GM18505 (cell line): ENCODE measurements at regions not wholly inside any gene's neighbourhood (a gene's known extent, or its start where the extent isn't known, plus 50 kb on each side); places are given as distances from the start of the nearest gene placed in this dataset.

Experiments used
- ATAC-seq: cut with Tn5 transposase; IDR thresholded peaks from one replicate; pipeline ENCODE4 v1.9.1; 2021; ENCODE audit not compliant: unreplicated experiment
- POLR2A ChIP-seq: IDR thresholded peaks from 4 replicates; pipeline ENCODE4 v1.6.1; 2011; ENCODE audit warnings: borderline replicate concordance; ENCODE audit not compliant: insufficient read depth, insufficient read length; ENCODE audit errors: extremely low read depth

- no peak for TF ChIP-seq POLR2A
- ATAC-seq, result no peak
These were observed 716.7 kb downstream of the DCDC2C start for GRCh38 chr2:4420032-4420431.

GRCh38 chr2:4424153-4424552 lies 720.8 kb downstream of the DCDC2C start:
- no peak for ATAC-seq

DNA sequence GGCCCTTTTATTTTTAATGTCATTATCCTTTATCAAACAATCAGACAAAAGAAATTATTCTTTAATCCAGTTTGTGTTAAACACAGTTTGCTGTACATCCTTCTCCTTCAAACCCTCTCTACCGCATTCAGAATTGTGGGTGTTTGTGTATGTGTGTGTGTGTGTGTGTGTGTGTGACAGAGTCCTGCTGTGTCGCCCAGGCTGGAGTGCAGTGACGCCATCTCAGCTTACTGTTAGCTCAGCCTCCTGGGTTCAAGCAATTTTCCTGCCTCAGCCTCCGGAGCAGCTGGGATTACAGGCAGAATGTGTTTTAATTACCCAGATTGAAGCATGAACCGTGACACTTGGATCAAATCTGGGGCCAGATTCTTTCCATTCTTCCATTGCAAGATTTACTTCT lies 723.7 kb downstream of the DCDC2C start:
- TF ChIP-seq POLR2A, result no peak
- no peak for ATAC-seq

More at GRCh38 chr2:4424153-4424552, 720.8 kb downstream of the DCDC2C start:
- TF ChIP-seq POLR2A, result no peak

- no peak for TF ChIP-seq POLR2A
- ATAC-seq, result no peak
These were observed 742.4 kb downstream of the DCDC2C start for GRCh38 chr2:4445821-4446220.

- ATAC-seq, result no peak
- TF ChIP-seq POLR2A, result no peak
These were observed 751.5 kb downstream of the DCDC2C start for GRCh38 chr2:4454907-4455306.

DNA sequence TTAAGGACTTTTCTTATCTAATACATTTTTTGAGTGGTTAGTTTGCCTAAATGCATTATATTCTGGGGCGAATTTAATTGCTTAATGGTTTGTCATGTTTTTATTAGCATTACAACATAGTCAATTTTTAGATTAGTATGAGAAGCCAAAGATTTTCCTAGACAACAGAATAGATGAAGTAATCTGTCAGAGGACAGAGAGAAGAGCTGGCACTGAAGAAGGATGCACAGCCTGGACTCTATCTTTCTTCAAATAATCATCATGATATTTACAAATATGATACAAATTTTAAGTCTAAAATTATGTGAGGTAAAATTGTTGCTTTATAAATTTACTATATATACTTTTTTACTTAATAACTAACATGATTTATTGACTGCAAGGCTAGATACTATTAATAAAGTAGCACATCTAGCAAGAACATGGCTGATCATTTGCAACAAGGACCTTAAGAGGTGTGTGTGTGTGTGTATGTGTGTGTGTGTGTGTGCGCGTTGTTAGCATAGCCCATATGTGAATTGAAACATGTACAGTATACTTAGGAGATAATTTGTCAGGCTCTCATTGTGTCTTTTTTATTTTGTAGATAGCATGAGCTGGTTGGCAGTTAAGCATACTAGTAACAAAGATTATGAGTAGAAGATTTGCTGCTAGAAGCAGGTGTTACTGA lies 752.2 kb downstream of the DCDC2C start:
- TF ChIP-seq POLR2A, result no peak
- no peak for ATAC-seq

- TF ChIP-seq POLR2A, result no peak
- no peak for ATAC-seq
These were observed 761.4 kb downstream of the DCDC2C start for GRCh38 chr2:4464634-4465266.

DNA sequence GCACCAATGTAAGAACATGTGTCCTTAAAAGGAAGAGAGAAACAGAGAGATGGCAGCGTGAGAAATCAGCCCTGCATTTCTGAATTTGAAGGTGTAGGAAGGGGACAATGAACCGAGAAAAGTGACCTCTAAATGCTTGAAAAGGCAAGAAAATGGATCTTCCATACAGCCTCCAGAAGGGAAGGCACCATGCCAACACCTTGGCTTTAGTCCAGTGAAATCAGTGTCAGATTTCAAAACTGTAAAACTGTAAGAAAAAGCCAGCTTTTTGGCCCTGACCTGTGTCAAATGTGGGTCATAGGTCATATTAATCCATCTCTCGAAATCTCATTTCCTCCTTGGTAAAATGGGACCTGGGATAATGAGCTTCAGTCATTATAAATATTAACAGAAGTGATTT lies 762.3 kb downstream of the DCDC2C start:
- TF ChIP-seq POLR2A, result no peak
- ATAC-seq, result no peak

GRCh38 chr2:4475618-4476017 lies 772.2 kb downstream of the DCDC2C start:
- no peak for TF ChIP-seq POLR2A
- ATAC-seq, result no peak

- no peak for TF ChIP-seq POLR2A
- no peak for ATAC-seq
These were observed 779.7 kb downstream of the DCDC2C start for GRCh38 chr2:4483050-4483449.

DNA sequence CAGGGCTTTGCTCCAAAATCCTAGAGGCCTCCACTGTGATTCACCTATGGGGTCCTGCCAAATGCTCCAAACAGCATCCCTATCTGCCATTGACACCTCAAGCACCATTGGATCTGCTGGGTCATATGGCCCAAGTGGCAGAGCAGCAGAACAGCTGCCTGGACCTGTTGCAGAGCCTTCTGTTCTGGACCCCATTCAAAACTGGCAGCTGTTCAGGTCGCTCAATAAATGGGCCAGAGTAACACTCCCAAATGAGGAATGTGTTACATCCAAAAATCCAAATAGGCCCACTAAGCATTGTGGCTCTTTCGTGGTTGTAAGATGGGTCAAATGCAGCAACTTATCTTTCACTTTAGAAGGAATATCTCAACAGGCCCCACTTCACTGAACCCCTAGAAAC lies 783.6 kb downstream of the DCDC2C start:
- no peak for TF ChIP-seq POLR2A
- ATAC-seq, result no peak

GRCh38 chr2:4499316-4500030 lies 796.1 kb downstream of the DCDC2C start:
- ATAC-seq, result no peak
- TF ChIP-seq POLR2A, result no peak

DNA sequence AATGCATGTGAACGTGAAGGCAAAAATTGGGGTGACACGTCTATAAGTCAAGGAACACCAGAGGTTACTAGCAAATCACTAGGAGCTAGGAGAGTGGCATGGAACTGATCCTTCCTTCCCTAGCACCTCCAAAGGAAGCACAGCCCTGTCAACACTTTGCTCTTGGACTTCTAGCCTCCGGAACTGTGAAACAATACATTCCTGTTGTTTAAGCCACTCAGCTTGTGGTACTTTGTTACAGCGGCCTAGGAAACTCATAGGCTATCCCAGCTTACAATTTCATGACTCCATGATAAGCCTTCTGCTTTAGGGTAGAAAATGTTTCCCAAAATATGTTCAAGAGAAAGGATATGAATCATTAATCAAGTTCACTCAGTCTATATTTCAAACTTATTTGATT lies 798.1 kb downstream of the DCDC2C start:
- TF ChIP-seq POLR2A, result no peak
- ATAC-seq, result no peak

- no peak for ATAC-seq
- TF ChIP-seq POLR2A, result no peak
These were observed 799.0 kb downstream of the DCDC2C start for GRCh38 chr2:4502230-4502843.

DNA sequence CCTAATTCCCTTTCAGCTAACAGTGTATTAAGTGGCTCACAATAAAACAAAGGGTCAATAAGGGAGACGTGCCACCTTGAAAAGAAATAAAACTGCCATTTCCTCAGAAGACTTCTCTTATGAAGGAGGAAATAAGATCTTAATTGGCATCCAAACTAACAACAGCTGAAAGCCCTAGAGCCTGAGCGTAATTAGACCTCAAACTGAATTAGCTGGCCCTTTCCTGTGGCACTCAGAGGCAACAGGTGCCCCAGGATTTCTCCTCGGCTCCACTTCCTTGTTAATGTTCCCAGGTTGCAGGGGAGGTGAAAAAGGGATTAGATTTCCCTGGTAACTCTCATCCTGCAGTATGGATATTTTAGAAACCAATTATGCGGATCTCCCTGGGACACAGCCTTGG lies 804.3 kb downstream of the DCDC2C start:
- ATAC-seq, result no peak
- TF ChIP-seq POLR2A, result no peak
